Natural killer cell treated with Interleukin-12 subunit alpha and Interleukin-12 subunit beta and Interleukin-15 and Interleukin-18, amount 100 ng/mL, for 72 hours (primary cell): ENCODE measurements at regions not wholly inside any gene's neighbourhood (a gene's known extent, or its start where the extent isn't known, plus 50 kb on each side); places are given as distances from the start of the nearest gene placed in this dataset.

Experiments used
- ATAC-seq, 2 donors: fragments of 150-1000 bp; cut with Tn5 transposase in 1 of 2; sonication (Bioruptor Pico), chemical (Tn5 transposase) in 1 of 2; 2 replicates each; pipeline ENCODE4 v1.10.0; 2021
- DNase-seq: peaks from one replicate; pipeline ENCODE4 v3.0.0; 2022; ENCODE audit warnings: low spot score
- H3K27ac Mint-ChIP-seq, 2 donors: 1 replicate in 1 of 2; 2 replicates in 1 of 2; pipeline ENCODE4 v1.8.0; 2022; ENCODE audit warnings: mixed read lengths in 2 of 2, mild to moderate bottlenecking in 1 of 2, moderate library complexity in 1 of 2
- H3K27me3 Mint-ChIP-seq, 2 donors: 1 replicate in 1 of 2; 2 replicates in 1 of 2; pipeline ENCODE4 v1.8.0; 2022; ENCODE audit warnings: mixed read lengths in 2 of 2
- H3K36me3 Mint-ChIP-seq: one replicate; pipeline ENCODE4 v1.8.0; 2022; ENCODE audit warnings: mixed read lengths
- H3K4me1 Mint-ChIP-seq, 2 donors: 1 replicate in 1 of 2; 2 replicates in 1 of 2; pipeline ENCODE4 v1.8.0; 2022; ENCODE audit warnings: low read depth in 2 of 2, mixed read lengths in 2 of 2, mild to moderate bottlenecking in 1 of 2
- H3K4me3 Mint-ChIP-seq: one replicate; pipeline ENCODE4 v1.8.0; 2022; ENCODE audit warnings: mixed read lengths
- H3K9me3 Mint-ChIP-seq: 2 replicates; pipeline ENCODE4 v1.8.0; 2022; ENCODE audit warnings: mixed read lengths

DNA sequence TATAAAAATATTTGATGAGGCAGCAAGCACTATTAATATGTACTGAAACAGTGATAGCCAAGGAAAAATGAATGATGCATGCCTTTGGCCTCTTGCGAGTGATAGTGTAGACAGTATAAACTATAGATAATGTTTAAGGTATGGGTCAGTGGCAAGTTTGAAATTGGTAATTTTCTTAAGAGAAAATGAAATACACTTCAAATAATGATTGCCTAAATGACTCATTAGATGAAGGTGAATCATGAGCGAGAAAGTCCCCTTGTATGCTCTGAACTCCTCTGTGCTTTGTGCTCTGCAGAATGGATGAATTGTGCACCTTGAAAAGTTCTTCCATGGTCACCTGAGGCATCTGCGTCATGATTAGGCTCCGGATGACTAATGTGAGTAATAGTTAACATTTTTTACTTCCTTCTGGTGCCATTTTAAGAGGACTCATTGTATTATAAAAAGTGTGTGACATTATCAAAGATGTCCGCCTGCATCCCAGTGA is 84.9 kb upstream of the RTL1 start:
- peaks cover 17 to 51% of the 10 kb centered on the region in 2 donors for H3K27me3 Mint-ChIP-seq
- no peaks in the 10 kb centered on the region for H3K36me3 Mint-ChIP-seq
- H3K27ac Mint-ChIP-seq: no peak overlapping the region
- H3K9me3 Mint-ChIP-seq: no peaks in the 10 kb centered on the region
- DNase-seq (no peak), ATAC-seq (no peak)
- H3K4me3 Mint-ChIP-seq: no peak overlapping the region
- H3K4me1 Mint-ChIP-seq: no peaks in the 10 kb centered on the region

DNA sequence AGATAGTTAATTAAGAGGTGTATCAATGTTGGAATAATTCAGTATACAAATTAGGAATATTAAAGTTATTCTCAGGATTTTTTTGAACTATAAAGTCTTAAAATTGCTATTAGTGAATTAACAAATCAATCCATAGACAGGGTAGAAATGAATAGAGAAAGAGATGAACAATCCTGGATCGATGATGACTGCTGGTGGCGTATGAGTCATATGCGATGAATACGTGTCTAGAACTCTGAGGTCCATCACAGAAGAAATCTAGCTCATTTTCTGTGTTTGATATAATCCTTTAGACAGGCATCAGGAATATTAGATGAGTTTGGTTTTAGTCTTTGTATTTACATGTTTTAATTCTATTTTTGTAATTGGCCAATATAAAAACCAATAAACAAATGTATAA is 85.4 kb upstream of the RTL1 start:
- Mint-ChIP-seq H3K9me3 (no peaks in the 10 kb centered on the region), H3K4me3 (no peak overlapping the region), H3K27me3 (peaks cover 16 to 47% of the 10 kb centered on the region in 2 donors), H3K4me1 (no peaks in the 10 kb centered on the region), H3K27ac (no peak overlapping the region), H3K36me3 (no peaks in the 10 kb centered on the region)
- ATAC-seq: no peak
- DNase-seq: no peak

DNA sequence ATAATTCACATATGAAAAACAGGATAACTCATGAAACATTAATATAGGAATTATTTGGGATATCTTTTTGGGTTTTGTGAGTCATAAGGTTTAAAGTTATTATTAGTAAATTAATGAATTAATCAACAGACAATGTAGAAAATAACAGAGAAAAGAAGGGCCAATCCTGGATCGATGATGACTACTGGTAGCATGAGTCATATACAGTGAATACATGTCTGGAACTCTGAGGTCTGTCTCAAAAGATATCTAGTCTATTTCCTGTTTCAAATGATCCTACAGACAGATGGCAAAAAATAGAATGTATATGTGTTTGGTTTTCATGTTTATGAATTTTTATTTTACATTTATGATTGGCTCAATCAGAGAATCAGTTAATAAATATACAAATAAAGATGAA is 86.4 kb upstream of the RTL1 start:
- no peak overlapping the region for H3K27ac Mint-ChIP-seq
- H3K4me3 Mint-ChIP-seq: no peak overlapping the region
- peaks cover 16 to 47% of the 10 kb centered on the region in 2 donors for H3K27me3 Mint-ChIP-seq
- H3K4me1 Mint-ChIP-seq: no peaks in the 10 kb centered on the region
- no peaks in the 10 kb centered on the region for H3K36me3 Mint-ChIP-seq
- DNase-seq (no peak), ATAC-seq (no peak)
- no peaks in the 10 kb centered on the region for H3K9me3 Mint-ChIP-seq

DNA sequence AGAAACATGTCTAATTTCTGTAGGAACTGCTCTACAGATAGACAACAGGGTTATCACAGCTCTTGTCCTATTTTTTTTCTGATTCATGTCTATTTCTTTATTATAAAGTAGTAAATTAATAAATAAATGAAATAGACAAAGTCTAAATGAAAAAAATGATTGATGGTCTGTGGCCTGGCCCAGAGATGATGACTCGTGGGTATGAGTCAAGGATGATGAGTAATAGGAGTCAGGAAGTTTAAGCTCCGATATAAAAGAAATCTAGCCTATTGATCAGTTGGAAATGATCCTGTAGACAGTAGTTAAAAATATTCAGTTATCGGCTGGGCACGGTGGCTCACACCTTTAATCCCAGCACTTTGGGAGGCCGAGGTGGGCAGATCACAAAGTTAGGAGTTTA is 90.6 kb upstream of the RTL1 start:
- DNase-seq (no peak), ATAC-seq (no peak)
- no peaks in the 10 kb centered on the region for H3K36me3 Mint-ChIP-seq
- H3K27ac Mint-ChIP-seq: no peak overlapping the region
- peaks cover 23 to 45% of the 10 kb centered on the region in 2 donors for H3K27me3 Mint-ChIP-seq
- no peak overlapping the region for H3K4me3 Mint-ChIP-seq
- no peaks in the 10 kb centered on the region for H3K9me3 Mint-ChIP-seq
- H3K4me1 Mint-ChIP-seq: no peaks in the 10 kb centered on the region

DNA sequence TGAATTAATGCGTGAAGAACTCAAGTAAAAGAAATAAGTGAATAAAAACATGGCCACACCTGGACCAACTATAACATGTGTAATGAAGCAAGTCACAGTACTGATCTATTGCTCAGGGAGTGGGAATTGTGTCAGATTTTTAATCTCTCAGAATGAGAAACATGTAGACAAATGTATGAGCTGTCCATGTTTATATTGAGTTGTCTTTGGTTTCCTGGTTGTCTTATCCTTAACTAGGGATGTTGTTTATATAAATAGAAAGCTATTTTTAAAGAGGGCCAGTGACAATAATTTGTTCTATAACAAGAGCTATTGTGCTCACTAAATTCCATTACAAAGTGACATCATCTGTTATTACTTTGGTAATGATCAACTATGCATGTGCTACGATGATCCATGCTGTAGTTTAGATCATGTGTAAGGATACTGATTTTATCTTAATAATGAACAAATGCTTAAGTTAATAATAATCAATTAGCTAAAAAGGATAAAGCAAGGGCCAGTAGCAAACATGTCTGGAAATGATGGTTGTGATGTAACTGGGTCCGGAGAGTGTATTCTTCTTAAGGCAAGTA is 91.3 kb upstream of the RTL1 start:
- Mint-ChIP-seq H3K27me3 (peaks cover 23 to 39% of the 10 kb centered on the region in 2 donors), H3K36me3 (no peaks in the 10 kb centered on the region), H3K27ac (no peak overlapping the region), H3K9me3 (no peaks in the 10 kb centered on the region), H3K4me1 (no peaks in the 10 kb centered on the region), H3K4me3 (no peak overlapping the region)
- ATAC-seq (no peak), DNase-seq (no peak)

DNA sequence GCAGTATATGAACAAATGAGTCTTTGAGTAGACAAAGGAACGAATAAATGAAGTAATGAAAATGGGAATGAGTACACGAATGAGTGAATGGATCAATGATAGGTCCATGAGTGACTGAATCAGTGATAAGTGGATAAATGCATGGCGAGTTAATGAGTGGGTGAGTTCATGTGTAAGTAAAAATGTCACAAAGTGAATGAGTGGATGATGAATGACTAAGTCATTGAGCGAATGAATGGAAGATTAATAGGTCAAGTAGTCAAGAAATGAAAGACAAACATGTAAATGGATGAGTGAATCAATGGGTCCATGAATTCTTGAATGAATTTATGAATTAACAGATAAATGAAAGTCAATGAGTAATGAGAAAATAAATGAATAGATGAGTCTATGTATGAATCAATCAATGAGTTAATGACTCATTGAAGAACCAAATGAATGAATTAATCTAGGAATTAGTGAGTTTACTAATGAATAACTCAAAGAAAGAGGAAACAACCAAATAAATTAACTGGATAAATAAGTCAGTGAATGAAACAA is 97.3 kb upstream of the RTL1 start:
- Mint-ChIP-seq H3K4me3 (no peak overlapping the region), H3K36me3 (no peaks in the 10 kb centered on the region), H3K27ac (no peak overlapping the region), H3K27me3 (peaks cover 28 to 40% of the 10 kb centered on the region in 2 donors), H3K4me1 (no peaks in the 10 kb centered on the region), H3K9me3 (no peaks in the 10 kb centered on the region)
- DNase-seq (no peak), ATAC-seq (no peak)

DNA sequence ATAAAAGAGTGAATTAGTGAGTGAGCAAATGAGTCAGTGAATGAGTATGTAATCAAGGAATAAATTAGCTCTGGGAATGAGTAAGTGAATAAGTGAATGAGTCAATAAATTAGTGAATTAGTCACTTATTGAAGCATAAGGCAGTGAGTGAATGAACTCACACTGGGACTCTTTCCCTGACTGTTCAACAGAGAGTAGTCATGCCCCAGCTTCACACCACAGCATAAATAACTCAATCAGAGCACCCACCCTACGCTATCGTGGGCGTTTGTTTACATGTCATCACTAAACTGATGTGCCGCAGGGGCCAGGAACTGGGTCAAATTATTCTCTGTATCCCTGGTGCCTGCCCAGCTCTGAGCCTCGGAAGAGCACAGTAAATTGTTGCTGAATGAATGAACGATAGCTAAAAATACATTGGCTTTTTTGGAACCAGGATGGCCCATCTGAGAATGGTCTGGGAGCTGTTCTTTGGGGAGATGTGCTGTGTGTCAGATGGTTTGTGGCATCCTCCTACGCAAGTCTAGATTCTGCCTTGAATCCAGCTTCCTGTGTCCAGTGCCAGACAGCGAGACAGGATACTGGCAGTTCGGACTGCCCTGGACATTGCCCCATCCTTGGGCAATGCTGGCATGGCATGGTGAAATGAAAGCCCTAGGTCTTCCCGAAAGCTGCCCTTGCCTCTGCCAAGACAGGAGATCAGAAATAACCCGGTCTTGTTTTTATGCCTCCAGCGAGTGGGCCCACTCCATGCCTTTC is 98.0 kb upstream of the RTL1 start:
- H3K27ac Mint-ChIP-seq: no peak overlapping the region
- no peaks in the 10 kb centered on the region for H3K36me3 Mint-ChIP-seq
- DNase-seq (no peak), ATAC-seq (no peak)
- peaks cover 26 to 32% of the 10 kb centered on the region in 2 donors for H3K27me3 Mint-ChIP-seq
- H3K4me1 Mint-ChIP-seq: no peaks in the 10 kb centered on the region
- H3K4me3 Mint-ChIP-seq: no peak overlapping the region
- no peaks in the 10 kb centered on the region for H3K9me3 Mint-ChIP-seq

DNA sequence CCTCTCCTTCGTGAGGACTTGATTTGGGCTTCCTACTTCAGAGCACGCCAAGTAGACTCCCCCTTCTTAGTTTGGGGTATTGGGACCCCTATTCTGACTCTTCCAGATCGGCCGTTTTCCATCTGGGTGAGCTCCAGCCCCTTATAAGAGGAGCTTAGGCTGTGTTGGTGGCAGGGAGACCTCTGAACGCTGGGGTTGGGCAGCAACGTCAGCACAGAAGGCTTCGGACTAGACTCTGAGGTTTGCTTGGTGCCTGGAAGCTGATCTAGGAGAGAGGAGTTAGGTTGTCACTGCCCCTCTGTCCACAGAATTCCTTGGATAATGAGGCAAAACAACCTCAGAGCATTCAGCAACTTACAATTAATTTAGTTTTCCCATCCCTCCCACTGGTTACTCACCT is 99.2 kb upstream of the RTL1 start:
- no peaks in the 10 kb centered on the region for H3K36me3 Mint-ChIP-seq
- no peak overlapping the region for H3K27ac Mint-ChIP-seq

DNA sequence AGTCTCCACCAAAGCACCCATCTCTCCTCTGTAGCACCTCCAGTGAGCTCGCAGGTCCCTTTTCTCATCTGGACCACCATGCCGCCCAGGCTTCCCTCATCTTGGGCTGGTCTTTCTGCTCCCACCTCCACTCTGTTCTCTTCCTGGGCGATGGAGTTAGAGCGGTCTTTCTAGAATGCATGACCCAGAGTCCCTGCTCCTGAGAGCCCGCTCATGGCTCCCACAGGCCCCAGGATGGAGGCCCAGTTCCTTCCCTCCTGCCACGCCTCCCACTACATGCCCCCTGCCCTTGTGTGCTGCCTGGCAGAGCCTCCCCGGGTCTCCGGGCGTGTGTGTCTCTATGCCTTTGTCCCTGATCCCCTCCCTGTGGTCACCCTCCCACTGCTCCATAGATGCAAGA is 100.7 kb upstream of the RTL1 start:
- peaks cover 24 to 26% of the 10 kb centered on the region in 2 donors for H3K27me3 Mint-ChIP-seq
- ATAC-seq: no peak
- H3K27ac Mint-ChIP-seq: no peak overlapping the region
- no peak overlapping the region for H3K4me3 Mint-ChIP-seq
- no peaks in the 10 kb centered on the region for H3K36me3 Mint-ChIP-seq
- no peak for DNase-seq
- H3K4me1 Mint-ChIP-seq: no peaks in the 10 kb centered on the region
- H3K9me3 Mint-ChIP-seq: no peaks in the 10 kb centered on the region

More for the DNA sequence above, 99.2 kb upstream of the RTL1 start:
- H3K9me3 Mint-ChIP-seq: no peaks in the 10 kb centered on the region
- no peaks in the 10 kb centered on the region for H3K4me1 Mint-ChIP-seq
- no peak for DNase-seq
- peaks cover 27 to 32% of the 10 kb centered on the region in 2 donors for H3K27me3 Mint-ChIP-seq
- no peak for ATAC-seq
- H3K4me3 Mint-ChIP-seq: no peak overlapping the region

DNA sequence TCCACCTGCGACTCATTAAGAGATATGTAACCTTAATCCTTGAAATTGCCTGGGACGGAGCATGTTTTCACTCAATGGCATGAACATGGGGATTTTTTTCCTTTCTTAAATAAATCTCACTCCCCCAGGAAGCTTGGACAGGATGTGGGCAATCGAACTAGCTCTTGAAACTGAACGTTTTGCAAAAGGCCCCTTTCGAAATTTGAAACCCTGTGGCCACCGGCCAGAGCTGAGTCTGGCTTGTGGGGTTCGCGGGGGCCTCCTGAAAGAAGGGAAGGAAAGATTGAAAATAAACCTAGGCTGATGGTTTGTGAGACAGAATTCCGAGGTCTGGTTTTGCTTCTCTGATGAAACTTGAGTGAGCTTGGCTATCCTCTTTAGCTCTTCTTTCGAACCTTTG is 101.4 kb upstream of the RTL1 start:
- peaks cover 24 to 30% of the 10 kb centered on the region in 2 donors for H3K27me3 Mint-ChIP-seq
- H3K4me3 Mint-ChIP-seq: no peak overlapping the region
- no peak for DNase-seq
- ATAC-seq: no peak
- no peak overlapping the region for H3K27ac Mint-ChIP-seq
- H3K36me3 Mint-ChIP-seq: no peaks in the 10 kb centered on the region
- no peaks in the 10 kb centered on the region for H3K9me3 Mint-ChIP-seq
- H3K4me1 Mint-ChIP-seq: no peaks in the 10 kb centered on the region

DNA sequence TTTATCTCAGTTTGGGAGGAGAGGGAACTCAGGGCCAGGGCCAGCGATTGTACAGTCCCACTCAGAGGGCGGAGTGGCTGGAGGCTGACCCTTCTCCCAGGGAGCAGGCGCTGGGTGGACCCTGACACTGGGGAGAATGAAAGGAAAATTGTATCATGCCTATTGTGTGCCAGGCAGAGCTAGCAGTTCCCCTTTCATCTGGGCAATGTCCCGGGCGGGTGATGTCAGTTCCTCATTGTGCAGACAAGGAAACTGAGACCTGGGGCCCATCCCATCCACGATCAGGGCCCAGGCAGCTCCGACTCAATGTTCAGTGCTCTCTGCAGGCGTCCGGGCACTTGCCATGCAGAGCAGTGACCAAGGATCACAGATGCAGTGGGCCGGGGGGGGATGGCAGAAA is 101.9 kb upstream of the RTL1 start:
- ATAC-seq: no peak
- no peaks in the 10 kb centered on the region for H3K4me1 Mint-ChIP-seq

DNA sequence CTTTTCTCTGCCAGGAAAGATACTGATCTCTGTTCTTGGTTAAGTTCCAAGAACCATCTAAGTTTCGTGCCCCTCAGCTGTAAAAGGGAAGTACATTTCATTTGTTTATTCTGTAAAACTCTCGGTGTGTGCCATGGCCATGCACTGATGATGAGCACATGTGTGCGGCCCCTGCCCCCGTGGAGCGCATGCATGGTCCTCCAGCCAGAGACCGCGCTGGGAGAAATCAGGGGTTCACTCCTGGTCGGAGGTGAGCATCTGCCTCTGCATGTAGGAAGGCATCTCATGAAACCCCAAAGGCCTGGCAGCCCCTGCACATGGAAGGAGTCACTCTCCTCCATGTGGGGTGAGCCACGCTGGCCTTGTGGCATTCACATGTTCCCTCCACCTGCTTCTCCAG is 102.5 kb upstream of the RTL1 start:
- ATAC-seq (no peak), DNase-seq (no peak)
- Mint-ChIP-seq H3K4me3 (no peak overlapping the region), H3K27me3 (peaks cover 17 to 24% of the 10 kb centered on the region in 2 donors), H3K36me3 (no peaks in the 10 kb centered on the region), H3K4me1 (no peaks in the 10 kb centered on the region), H3K9me3 (no peaks in the 10 kb centered on the region), H3K27ac (no peak overlapping the region)

More for the DNA sequence above, 101.9 kb upstream of the RTL1 start:
- H3K36me3 Mint-ChIP-seq: no peaks in the 10 kb centered on the region
- H3K27ac Mint-ChIP-seq: no peak overlapping the region
- peaks cover 20 to 29% of the 10 kb centered on the region in 2 donors for H3K27me3 Mint-ChIP-seq
- DNase-seq: no peak
- H3K9me3 Mint-ChIP-seq: no peaks in the 10 kb centered on the region
- H3K4me3 Mint-ChIP-seq: no peak overlapping the region

DNA sequence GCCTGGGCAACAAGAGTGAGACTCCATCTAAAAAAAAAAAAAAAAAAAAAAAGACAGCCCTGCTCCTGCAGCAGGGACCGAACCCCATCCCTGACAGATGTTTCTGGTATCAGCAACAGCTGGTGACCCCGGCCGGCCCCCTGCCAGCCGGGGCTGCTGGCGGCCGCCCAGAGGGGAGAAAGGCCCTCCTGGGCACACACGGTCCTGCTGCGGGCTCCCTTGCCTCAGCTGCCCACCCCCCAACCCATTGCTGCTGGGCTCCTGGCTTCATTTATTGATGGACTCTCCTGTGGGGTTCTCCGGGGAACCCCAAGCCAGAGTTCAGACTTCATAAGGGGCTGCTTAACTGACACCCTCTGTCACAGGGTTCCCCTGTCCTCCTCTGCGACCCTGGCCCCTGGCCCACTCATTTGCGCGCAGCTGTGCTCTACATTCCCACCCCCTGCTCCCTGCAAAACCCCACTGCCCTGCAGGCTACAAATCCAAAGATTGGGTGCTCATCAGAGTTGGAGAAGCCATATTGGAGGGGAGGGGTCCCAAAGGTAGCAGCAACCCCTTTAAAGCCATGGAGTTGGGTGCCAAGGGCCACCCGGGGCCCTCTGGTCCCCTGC is 103.6 kb upstream of the RTL1 start:
- no peaks in the 10 kb centered on the region for H3K4me1 Mint-ChIP-seq
- no peak for ATAC-seq
- no peak for DNase-seq
- H3K27ac Mint-ChIP-seq: no peak overlapping the region
- no peaks in the 10 kb centered on the region for H3K9me3 Mint-ChIP-seq
- no peak overlapping the region for H3K4me3 Mint-ChIP-seq
- H3K27me3 Mint-ChIP-seq: peaks cover 25 to 27% of the 10 kb centered on the region in 2 donors
- no peaks in the 10 kb centered on the region for H3K36me3 Mint-ChIP-seq

DNA sequence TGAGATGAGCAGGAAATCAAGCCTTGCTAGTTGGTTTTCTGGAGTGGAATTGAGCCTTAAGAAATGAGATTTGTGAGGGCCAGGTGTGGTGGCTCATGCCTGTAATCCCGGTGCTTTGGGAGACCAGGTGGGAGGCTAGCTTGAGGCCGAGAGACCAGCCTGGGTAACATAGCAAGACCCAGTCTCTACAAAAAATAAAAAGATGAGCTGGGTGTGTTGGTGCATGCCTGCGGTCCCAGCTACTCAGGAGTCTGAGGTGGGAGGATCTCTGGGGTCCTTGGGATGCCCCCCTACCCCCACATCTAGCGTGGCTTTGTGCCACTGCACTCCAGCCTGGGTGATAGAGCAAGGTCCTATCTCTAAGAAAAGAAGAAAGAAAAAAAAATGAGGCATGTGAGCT is 104.2 kb upstream of the RTL1 start:
- Mint-ChIP-seq H3K36me3 (no peaks in the 10 kb centered on the region), H3K9me3 (no peaks in the 10 kb centered on the region), H3K27ac (no peak overlapping the region), H3K4me1 (no peaks in the 10 kb centered on the region), H3K27me3 (peaks cover 23 to 25% of the 10 kb centered on the region in 2 donors), H3K4me3 (no peak overlapping the region)
- DNase-seq (no peak), ATAC-seq (no peak)
